GM18507 (cell line): ENCODE measurements at regions not wholly inside any gene's neighbourhood (a gene's known extent, or its start where the extent isn't known, plus 50 kb on each side); places are given as distances from the start of the nearest gene placed in this dataset.
"Not testable (repeated sequence)": the region's sequence is repeated elsewhere in the genome, so short reads cannot be mapped to it uniquely, and the experiment has no call there.

Experiments used
- DNase-seq: peaks from one replicate; pipeline ENCODE4 v3.0.0; 2011; ENCODE audit warnings: low read depth; ENCODE audit not compliant: insufficient read length; ENCODE audit errors: extremely low spot score
- FAIRE-seq: peaks from 2 replicates; lab custom pipeline; 2011; peaks lifted over from hg19 to GRCh38; lab: Jason Lieb, UNC

DNA sequence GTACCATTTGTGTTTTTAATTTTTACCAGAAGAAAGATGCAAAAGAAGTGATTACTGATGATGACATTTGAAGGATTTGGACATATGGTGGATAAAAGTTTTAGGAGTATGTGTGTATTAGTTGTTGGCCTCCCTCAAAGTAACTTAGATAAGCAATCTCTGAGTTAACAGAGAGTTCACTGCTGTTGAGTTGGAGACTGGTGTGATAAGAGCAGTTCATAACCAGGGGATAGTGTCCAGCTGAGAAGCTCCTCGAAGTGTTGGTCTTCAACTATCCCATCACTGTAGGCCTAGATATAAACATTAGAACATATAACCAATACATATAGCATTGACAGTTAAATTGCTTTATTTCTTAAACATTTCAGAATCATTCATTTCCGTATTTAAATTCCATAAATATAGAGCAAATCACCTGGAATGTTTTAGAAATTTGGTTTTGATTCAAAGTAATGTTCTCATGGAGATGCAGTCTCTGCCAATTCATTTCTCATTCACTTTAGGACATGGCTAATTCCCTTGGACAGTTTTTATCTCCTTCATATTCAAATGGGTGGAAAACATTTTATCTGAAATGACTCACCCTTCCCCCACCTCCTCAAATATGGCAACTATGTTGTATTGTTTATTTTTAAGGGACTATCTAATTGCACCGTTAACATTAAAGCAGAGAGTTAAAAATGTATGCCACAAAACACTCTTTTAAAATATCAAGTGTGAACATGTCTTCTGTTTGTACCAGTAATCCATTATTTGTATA is 136.8 kb upstream of the SLC4A4 start:
- DNase-seq = no peak

DNA sequence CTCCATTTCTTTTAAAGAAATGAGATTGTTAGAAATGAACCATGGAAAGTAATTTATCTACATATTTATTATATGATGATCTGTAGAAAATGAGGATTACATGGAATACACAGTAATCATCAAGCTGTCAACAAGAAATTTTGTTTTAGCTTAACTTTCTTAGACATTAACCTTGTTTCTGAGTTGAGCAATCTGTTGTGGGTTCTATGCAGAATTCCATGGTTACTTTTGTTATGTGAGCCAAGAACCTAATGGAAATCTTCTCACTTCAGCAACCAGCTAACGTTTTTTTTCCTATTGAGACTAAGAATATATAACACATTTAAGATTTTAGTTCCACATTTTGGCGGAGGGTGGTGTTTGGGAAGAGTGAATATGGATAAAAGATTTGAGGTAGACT is 136.1 kb upstream of the SLC4A4 start:
- no peak for DNase-seq
- FAIRE-seq = no peak

More for the DNA sequence above, 136.8 kb upstream of the SLC4A4 start:
- no peak for FAIRE-seq

DNA sequence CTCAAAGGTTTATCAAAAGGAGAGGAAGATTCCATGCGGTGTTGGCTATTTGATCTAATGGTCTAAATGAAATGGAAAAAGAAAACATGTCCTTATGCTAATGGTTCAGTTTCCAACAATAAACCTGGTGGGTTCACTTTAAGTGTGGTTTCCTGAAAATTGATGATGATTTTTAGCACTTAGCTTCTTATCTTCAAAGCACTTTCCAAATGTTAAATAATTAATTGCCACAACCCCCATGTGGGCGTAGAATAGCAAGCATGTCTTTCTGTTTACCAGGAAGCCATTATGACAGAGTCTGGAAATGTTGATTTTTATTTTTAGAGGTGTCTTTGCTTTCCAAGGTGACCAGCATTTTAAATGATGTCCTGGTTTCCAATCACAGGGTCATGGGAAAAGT is 134.8 kb upstream of the SLC4A4 start:
- no peak for FAIRE-seq
- no peak for DNase-seq

DNA sequence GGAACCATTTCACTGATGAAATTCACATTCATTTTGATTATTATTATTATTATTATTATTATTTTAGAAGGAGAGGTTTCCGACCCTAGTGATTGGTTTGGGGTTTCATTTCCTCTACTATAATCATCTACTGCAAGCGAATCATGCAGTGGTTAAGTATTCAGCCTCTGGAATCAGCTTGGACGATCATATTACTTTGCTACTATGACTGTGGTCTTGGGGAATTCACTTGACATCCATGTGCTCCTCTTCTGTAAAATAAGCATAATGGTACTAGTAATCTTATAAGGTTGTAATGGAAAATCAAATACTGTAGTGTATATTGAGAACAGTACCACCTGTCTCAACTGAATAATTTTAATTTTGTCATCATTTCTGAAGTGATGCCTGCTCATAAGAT is 132.1 kb upstream of the SLC4A4 start:
- DNase-seq (no peak), FAIRE-seq (no peak)

DNA sequence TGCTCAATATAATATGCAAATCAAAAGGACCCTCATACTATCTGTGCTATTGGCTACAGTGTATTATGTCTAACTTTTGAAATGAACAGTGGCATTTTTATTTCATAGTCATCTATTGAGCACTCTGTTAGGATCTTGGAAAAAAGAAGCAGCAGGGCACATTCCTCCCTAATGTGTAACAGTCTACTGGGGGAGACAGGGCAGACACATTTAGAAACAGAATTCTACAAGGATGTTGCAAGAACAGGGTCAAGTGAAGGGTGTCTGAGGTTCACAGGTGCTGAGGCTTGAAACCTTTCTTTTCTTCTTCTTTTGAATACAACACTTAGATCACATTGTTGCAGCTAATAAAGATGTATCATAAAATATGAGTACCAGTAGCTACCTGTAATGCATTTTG is 129.7 kb upstream of the SLC4A4 start:
- DNase-seq = no peak
- no peak for FAIRE-seq

DNA sequence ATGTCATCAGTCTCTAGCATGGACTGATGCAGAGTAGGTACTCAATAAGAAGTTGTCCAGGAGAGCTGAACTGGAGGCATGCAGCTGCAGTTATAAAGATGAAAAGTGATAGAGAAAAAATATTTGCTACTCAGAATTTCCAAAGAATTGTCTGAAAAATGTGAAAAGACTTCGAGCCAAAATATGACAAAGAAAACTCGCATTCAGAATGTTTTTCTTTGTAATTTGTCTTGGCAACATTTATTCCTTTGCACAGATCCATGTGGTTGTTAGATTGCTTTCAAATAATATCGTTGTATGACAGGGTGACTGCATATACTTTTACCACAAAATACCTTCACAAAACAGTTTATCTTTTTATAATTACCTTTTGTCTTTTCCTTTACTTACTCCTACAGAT is 128.0 kb upstream of the SLC4A4 start:
- FAIRE-seq (no peak), DNase-seq (no peak)

DNA sequence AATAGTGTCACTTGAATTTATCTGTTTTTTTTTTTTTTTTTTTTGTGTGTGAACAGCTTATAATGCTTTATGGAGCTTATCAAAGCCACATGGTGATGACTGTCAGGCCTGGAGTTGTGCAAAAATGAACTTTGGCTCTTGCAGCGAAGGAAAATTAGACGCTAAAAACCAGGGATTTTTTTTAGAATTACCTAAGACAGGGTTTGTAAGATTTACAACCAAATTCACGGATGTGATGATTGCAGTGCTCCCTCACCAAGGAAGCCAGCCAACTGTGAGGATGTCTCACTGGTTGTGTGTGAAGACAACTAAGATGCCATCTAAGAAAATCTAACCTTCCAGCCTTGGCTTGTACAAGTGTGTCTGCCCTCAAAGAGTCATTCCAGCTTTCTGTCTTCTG is 127.1 kb upstream of the SLC4A4 start:
- no peak for DNase-seq
- FAIRE-seq = no peak

DNA sequence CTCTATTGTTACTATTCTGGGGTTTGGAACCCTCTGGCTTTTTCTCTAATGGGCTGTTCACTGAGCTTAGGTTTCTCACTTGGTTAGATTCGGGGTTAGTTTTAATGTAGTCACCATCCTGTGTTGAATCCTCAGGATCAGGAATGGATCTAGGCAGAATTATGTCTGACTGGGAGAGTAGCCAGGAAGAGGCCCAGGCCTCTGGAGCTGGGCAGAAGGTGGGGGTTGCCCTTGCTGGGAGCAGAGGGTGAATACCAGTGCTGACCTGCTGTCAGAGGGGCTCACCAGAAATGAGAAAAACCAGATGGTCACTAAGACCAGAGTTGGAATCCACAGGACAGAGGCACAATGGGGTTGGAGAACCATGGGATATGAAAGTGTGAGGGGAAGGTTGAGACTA is 126.6 kb upstream of the SLC4A4 start:
- FAIRE-seq = no peak

DNA sequence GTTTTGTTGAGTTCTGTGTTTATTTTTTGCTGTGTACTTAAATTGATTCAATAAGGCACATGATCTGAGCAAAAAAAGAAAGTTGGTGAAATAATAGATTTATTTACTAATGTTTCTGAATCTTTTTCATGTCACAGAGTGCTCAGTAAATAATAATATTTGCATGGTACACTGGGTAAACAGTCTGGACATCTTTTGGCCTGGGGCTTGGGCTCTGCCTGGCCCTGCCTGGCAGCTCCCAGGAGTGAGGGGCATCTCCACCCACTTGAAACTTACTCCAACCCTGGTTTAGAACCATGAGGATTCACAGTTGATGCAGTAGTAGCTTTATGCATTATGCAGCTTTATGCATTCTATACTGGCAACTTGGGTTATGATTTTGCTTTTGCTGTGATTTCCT is 124.2 kb upstream of the SLC4A4 start:
- DNase-seq (no peak), FAIRE-seq (no peak)

More for the DNA sequence above, 126.6 kb upstream of the SLC4A4 start:
- DNase-seq = no peak

DNA sequence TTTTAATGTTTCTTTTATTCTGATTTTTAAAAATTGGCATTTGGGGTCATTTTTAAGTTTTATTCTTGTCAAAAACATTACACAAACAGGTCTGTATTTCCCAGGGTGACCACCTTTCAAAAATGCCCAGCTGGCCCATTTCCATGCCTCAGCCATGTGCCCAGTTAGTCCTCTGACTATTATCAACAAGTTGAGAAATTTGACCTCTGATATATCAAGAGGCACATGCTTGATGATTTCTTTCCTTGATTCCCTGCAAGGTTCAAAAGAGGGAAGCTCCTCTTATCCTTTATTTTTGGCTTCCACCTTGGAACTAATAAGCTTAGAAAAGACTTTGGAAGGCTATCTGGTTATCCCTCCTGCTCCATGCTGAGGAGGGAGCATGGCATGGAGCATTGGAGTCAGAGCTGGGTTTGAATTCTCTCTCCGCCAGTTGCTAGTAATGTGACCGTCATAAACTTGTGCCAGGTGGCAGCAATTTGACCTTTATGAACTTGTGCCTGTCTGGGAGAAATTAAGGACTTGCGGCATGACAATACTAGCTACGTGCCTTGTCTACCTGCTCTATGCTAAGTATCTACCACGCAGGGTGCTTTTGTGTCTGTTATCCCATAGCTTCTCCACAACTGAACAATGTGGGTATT is 122.4 kb upstream of the SLC4A4 start:
- FAIRE-seq (no peak), DNase-seq (no peak)

DNA sequence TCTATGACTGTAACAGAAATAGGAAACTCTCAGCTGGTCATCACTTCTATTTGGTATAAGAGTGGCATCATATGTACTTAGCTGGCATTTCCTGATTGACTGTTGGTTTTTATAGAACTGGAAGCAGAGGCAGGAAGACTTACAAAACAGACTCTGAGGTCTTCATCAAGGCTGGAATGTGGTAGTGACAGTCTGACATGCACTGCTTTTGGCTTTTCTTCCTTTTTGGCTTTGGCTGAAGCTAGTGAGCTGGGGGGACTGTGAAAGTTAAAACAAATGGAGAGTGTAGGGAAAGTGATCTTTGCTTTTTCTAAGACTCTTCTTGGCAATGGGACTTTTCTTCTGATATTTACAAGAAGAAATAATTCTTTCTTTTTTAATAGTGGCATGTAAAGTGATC is 121.1 kb upstream of the SLC4A4 start:
- no peak for FAIRE-seq
- DNase-seq = no peak

DNA sequence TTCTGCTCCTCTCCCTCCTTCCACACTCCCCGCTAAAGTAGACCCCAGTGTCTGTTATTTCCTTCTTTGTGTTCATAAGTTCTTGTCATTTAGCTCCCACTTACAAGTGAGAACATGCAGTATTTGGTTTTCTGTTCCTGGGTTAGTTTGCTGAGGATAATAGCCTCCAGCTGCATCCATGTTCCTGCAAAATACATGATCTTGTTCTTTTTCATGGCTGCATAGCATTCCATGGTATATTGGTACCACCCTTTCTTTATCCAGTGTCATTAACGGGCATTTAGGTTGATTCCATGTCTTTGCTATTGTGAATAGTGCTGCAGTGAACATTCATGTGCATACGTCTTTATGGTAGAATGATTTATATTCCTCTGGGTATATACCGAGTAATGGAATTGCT is 118.0 kb upstream of the SLC4A4 start:
- not testable (repeated sequence) for DNase-seq, FAIRE-seq

DNA sequence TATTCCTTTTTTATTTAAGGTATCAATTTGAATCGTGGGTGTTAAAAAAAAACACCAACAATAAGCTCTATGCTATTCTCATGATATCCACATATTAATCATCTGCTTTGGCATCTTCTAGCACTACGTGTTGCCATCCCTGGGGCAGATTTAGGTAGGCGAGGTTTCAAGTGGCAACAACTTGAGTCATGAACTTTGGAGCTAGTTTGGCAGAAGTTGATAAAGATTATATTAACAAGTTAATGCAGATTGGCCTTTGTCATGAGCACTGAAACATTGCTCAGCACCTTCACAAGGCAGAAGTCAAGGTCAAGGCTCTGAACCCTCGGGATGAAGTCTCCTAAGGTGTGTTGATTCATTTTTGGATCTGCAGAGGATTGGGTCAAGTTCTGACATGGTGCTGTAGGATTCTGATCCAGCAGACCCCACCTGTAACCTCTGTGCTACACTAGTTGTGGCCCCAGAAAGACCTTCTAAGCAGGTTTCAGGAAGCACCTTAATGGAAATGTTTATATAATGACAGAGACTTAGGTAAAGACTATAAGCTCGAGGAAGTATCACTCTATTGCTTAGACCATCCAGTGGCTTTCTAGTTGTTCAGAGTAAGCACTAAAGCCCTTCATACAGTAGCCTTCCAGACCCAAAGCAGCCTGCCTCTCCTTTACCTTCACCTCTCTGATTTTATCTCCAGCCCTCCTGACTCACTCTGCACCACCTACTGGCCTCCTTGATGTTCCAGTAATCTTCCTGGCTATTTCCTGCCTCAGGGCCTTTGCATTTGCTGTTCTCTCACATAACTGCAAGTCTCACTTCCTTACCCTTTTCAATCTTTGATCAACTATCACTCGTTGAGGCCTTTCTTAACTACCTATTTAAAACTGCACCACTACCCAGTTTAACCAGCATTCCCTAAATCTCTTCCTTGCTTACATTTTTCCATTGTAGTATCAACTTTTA is 117.0 kb upstream of the SLC4A4 start:
- no peak for FAIRE-seq
- no peak for DNase-seq

DNA sequence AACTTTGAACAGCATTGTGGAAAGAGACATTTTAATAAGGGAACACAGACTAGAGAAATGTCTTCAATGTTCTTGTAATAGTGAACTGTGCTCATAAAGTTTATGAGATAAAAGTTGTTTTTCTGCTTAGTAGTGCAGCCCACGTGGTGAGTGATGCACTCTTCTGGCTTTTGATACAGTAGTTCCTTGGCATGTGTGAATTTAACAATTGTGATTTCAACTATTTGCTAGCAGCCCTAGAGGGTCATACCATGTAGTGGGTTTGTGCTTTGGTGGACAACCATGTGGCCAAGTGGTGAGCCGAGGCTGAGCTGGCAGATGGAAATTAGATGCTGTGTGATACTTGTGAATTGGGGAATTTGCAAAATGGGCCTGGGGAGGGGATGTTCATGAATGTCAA is 116.2 kb upstream of the SLC4A4 start:
- DNase-seq (no peak), FAIRE-seq (no peak)

DNA sequence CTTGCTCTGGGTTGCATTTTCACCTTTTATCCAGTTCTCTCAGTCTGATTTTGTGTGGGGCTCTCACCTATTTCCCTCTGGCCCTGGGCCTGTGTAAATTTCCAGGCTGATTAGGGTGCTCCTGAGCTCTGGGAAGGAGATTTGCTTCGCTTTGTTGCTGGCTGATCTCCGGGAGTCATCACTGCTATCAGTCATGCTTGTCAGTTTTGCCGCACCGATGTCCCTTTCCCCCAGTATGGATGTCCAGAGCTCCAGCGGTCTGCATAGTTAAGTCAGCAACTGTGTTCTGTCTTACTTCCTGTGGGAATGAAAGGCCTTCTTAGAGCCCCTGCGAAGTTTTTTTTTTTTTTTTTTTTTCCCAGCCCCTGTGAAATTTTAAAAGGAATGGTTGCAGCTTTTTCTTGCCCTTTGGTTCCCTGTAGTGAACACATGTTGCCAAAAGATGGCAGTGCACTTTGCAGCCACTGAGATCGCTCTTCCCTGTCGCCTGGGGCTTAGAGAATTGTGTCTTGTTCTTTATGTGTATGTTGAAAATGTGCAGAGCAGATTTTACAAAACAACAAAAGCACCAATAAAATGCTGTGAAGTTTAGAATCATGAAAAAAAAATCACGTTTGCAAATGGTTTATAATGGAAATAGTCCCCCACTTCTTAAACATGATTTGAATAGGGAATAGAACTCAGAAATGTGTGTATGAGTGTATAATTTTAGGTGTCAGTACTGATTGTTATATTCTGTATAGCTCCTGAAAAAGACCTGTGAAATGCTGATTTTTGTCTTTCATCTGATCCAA is 109.1 kb upstream of the SLC4A4 start:
- no peak for DNase-seq
- FAIRE-seq = peak; percentile 35

DNA sequence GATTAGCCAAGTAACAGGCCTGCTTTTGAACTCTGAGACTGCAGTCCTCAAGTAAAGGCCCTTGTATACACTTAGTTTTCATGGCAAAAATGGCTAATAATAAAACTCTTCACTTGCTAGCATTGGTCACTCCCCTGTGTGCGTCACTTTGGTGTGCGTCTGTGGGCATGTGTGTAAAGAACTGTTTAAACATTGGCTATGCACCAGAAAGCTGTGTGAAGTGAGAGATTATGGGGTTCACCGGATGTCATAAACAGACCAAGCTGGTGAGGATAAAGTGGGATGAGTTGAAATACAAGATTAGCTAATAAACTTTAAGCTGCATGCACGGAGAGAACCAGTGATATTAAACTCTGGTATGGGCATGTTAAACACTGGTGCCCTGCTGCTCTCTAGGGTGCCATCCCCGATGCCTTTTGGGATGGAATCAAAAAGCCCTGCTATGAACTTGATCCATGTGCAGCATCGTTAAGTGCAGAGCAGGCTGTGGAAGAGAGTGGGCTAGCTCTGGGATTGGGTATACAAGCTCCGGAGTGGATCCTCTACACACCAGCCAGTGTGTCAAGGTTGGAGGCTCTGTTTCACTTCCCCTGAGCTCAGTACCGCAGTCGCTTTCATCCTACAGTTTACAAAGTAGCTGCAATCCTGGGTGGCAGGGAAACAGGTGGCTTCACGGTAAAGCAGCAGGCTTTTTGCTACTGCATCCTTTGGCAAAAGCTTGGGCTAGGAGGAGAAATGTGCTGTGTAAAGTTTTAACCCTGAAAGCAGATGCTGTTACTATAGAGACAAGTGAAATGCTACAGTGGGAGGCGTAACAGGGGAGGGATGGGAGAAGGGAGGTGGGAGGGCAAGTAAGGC is 108.3 kb upstream of the SLC4A4 start:
- DNase-seq (no peak), FAIRE-seq (no peak)

DNA sequence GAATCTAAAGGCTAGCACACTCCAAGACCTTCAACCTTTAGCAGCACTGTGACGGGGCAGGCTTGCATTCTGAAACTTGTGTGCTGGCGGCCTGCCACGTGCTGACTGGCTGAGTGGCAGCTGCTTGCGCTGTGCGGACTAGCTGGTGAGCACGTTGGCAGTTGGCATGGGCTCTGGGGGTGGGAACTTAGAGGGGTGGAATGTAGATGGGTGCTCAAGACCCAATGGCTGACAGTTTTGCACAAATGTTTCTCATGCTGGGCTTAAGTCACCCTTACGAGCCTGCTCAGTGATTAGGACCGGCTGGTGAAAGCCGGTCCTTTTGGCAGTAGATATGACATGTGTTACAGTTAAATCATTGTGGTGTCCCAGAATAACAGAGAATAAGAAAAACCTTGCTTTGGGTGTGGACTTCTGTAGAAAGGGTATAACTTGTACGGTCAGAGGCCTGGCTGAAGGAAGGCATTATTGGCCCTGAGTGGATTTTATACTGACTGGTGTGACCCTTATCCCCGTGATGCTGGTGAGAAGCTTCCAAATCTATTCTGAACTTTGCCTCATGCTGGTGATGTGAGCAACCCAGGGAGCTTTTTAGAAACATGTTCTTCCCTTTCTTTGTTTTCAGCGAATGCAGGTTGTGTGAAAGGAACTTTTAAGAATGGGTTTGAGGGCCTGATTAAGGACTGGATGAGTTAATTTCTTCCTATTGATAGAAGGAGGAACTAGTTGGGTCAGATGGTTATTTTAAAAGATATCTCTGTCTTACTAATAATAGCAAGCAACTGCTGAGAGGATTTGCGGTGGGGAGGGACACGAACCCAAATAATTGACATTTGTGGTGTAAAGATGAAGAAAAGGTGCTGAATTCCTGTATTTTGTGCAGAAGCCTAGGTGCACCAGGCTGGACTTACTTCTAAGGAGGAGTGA is 107.4 kb upstream of the SLC4A4 start:
- FAIRE-seq (no peak), DNase-seq (no peak)

DNA sequence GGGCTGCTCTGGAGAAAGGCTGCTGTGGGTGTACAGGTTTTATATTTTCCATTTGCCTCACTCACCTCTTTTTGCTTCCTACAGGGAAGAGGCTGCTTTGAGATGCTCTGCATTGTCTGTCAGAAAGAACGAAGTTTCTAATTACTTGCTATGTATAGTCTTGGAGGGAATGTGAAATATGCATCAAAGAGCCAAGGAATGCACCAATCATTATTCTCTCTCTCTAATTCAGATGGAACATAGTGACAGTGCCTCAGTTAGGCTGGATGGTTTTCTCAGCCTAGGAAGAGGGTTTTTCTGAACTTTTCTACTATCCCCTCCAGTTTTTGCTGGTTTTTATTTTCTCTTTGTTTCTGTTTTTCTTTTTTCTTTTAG is 106.8 kb upstream of the SLC4A4 start:
- DNase-seq (no peak), FAIRE-seq (no peak)
